Peyer's patch (tissue), 4 donors: ENCODE measurements at regions not wholly inside any gene's neighbourhood (a gene's known extent, or its start where the extent isn't known, plus 50 kb on each side); places are given as distances from the start of the nearest gene placed in this dataset.
A peak's percentile ranks its signal among the peaks of the same experiment; 100 is the strongest.

ENCODE experiments used
- DNase-seq, 3 donors: peaks; one replicate each; pipeline ENCODE4 v3.0.0-alpha.2; 2017 to 2019
- H3K27ac ChIP-seq, 4 donors: fragments of 200-600 bp; sonication (generic); one replicate each; pipeline ENCODE4 v1.5.1; 2016 to 2019
- H3K27me3 ChIP-seq, 2 donors: fragments of 200-600 bp; sonication (generic); one replicate each; pipeline ENCODE4 v1.5.1; 2019
- H3K36me3 ChIP-seq, 3 donors: fragments of 200-600 bp; sonication (generic); one replicate each; pipeline ENCODE4 v1.5.1; 2016 to 2019
- H3K4me1 ChIP-seq, 4 donors: fragments of 200-600 bp; sonication (generic); one replicate each; pipeline ENCODE4 v1.5.1; 2016 to 2019
- H3K4me3 ChIP-seq, 4 donors: fragments of 200-600 bp; sonication (generic); 1 replicate in 3 of 4; 2 replicates in 1 of 4; pipeline ENCODE4 v1.5.1; 2016 to 2019; ENCODE audit warnings: mild to moderate bottlenecking in 1 of 4
- H3K9me3 ChIP-seq, 4 donors: fragments of 200-600 bp; sonication (generic); one replicate each; pipeline ENCODE4 v1.5.1; 2016 to 2019; ENCODE audit warnings: mild to moderate bottlenecking in 1 of 4
- POLR2A ChIP-seq, 2 donors: fragments of 450-650 bp; IDR thresholded peaks; one replicate each; pipeline ENCODE4 v1.5.1; 2017; ENCODE audit warnings: antibody characterized with exemption in 2 of 2, mild to moderate bottlenecking in 2 of 2, moderate library complexity in 2 of 2
- TF ChIP-seq, protein P1 (sequence below), 6 experiments: fragments of 450-650 bp in 4 of 6; fragments of 200-600 bp in 2 of 6; sonication (generic) in 1 of 6; IDR thresholded peaks; one replicate each; pipeline ENCODE4 v1.5.1; 2017 to 2019; ENCODE audit warnings: antibody characterized with exemption in 6 of 6, mild to moderate bottlenecking in 3 of 6, moderate library complexity in 1 of 6

DNA sequence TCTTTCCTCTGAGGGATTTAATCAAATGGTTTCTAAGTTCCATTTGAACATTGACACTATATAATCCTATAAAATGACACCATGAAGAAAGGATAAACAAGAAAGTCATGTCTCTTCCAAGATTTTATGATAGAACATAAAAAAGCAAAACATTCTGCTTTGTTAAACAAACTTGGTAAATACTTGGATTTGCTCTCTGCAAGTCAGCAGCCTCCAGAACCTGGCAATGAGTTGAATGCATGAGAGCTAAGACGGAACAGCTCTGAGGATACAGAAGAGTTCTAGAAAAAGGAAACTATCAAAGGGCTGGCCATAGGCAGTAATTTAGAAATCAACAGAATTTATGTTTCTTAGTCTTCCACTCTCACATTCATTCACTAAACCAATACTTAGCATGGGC, 656.0 kb upstream of the ID4 start:
- H3K27ac ChIP-seq: peak overlapping the region in 2 of 4 donors; percentile 1 to 12
- no peak for DNase-seq
- no peaks in the 10 kb centered on the region for H3K4me1 ChIP-seq
- H3K4me3 ChIP-seq: no peak overlapping the region
- H3K36me3 ChIP-seq: no peaks in the 10 kb centered on the region
- TF ChIP-seq POLR2A (IDR thresholded peaks at IDR 0.05): no peak
- TF ChIP-seq, protein P1, sequence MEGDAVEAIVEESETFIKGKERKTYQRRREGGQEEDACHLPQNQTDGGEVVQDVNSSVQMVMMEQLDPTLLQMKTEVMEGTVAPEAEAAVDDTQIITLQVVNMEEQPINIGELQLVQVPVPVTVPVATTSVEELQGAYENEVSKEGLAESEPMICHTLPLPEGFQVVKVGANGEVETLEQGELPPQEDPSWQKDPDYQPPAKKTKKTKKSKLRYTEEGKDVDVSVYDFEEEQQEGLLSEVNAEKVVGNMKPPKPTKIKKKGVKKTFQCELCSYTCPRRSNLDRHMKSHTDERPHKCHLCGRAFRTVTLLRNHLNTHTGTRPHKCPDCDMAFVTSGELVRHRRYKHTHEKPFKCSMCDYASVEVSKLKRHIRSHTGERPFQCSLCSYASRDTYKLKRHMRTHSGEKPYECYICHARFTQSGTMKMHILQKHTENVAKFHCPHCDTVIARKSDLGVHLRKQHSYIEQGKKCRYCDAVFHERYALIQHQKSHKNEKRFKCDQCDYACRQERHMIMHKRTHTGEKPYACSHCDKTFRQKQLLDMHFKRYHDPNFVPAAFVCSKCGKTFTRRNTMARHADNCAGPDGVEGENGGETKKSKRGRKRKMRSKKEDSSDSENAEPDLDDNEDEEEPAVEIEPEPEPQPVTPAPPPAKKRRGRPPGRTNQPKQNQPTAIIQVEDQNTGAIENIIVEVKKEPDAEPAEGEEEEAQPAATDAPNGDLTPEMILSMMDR (IDR thresholded peaks at IDR 0.05): no peak
- no peaks in the 10 kb centered on the region for H3K27me3 ChIP-seq
- H3K9me3 ChIP-seq: no peaks in the 10 kb centered on the region

DNA sequence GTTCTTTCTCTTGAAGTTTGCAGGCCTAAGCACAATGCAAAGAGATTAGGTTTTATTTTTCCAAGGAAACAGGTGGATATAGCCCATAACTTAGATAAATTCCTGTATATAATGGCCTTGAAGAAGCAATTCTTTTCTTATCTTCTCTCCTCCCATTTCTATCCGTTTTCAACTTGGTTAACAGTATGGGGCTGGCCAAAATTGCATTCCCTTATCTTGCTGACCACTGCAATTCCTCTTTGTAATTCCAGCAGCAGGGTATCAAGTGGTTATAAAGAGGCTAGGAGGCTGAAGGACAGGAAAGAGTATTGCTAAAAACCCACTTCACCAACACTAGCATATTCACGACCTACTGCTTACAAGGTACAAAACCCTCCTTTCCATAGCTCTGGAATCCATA, 643.5 kb upstream of the ID4 start:
- no peak for TF ChIP-seq POLR2A (IDR thresholded peaks at IDR 0.05)
- TF ChIP-seq, protein P1 (IDR thresholded peaks at IDR 0.05): no peak
- Histone ChIP-seq H3K27me3 (no peaks in the 10 kb centered on the region), H3K36me3 (no peaks in the 10 kb centered on the region), H3K4me1 (no peaks in the 10 kb centered on the region), H3K4me3 (no peak overlapping the region), H3K27ac (no peak overlapping the region), H3K9me3 (no peaks in the 10 kb centered on the region)
- DNase-seq: no peak

DNA sequence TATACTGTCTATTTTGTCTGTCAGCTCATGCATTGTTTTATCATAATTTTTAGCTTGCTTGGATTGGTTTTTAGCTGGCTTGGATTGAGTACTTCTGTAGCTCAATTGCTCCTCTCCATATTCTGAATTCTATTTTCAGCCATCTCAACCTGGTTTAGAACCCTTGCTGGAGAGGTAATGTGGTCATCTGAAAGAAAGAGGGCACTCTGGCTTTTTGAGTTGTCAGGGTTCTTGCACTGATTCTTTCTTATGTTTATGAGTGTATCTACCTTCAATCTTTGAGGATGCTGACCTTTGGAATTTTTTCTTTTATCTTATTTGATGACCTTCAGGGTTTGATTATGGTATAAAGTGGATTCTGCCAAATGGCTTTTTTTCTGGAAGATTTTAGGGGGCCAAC, 632.7 kb upstream of the ID4 start:
- Histone ChIP-seq H3K9me3 (no peaks in the 10 kb centered on the region), H3K4me1 (no peaks in the 10 kb centered on the region), H3K27me3 (no peaks in the 10 kb centered on the region), H3K4me3 (no peak overlapping the region), H3K36me3 (no peaks in the 10 kb centered on the region), H3K27ac (no peak overlapping the region)
- DNase-seq: no peak
- TF ChIP-seq POLR2A (IDR thresholded peaks at IDR 0.05): no peak
- TF ChIP-seq, protein P1 (IDR thresholded peaks at IDR 0.05): no peak

DNA sequence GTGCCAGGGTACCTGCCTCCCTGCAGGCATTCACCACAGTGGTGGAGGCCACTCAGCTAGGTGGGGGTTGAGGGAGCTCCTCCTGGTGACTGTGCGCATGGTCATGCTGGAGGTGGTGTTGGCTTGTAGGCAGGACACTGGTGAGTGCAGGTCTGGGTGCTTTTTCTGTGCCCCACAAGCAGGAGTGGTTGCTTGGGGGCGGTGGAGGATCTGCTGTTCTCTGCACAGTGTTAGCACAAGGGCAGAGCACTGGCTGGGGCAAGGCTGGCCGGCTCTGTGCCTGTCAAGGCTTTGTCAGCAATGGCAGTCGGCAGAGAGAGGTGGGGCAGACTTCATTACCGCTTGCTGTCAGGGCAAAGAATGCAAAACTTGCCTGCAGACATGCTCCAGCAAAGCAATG, 632.1 kb upstream of the ID4 start:
- H3K9me3 ChIP-seq: no peaks in the 10 kb centered on the region
- TF ChIP-seq, protein P1 (IDR thresholded peaks at IDR 0.05): no peak
- no peak for TF ChIP-seq POLR2A (IDR thresholded peaks at IDR 0.05)
- no peak overlapping the region for H3K27ac ChIP-seq
- DNase-seq: peak in 1 of 3 donors; percentile 20
- H3K4me1 ChIP-seq: no peaks in the 10 kb centered on the region
- no peaks in the 10 kb centered on the region for H3K27me3 ChIP-seq
- no peaks in the 10 kb centered on the region for H3K36me3 ChIP-seq
- H3K4me3 ChIP-seq: no peak overlapping the region

DNA sequence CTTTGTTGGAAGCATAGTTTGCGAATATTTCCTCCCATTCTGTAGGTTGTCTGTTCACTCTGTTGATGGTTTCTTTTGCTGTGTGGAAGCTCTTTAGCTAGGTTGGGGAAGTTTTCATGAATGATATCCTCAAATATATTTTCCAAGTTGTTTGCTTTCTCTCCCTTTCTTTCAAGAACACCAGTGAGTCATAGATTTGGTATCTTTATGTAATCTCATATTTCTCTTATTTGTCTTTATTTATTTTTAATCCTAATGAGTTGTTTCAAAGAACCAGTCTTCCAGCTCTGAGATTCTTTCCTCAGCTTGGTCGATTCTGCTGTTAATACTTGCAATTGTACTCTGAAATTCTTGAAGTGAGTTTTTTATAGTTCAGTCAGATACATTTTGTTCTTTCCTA, 628.0 kb upstream of the ID4 start:
- no peaks in the 10 kb centered on the region for H3K4me1 ChIP-seq
- H3K4me3 ChIP-seq: no peak overlapping the region
- DNase-seq: no peak
- TF ChIP-seq POLR2A (IDR thresholded peaks at IDR 0.05): no peak
- TF ChIP-seq, protein P1 (IDR thresholded peaks at IDR 0.05): no peak
- no peak overlapping the region for H3K27ac ChIP-seq
- H3K27me3 ChIP-seq: no peaks in the 10 kb centered on the region
- no peaks in the 10 kb centered on the region for H3K9me3 ChIP-seq
- no peaks in the 10 kb centered on the region for H3K36me3 ChIP-seq
